ENCODE measurements at regions not wholly inside any gene's neighbourhood (a gene's known extent, or its start where the extent isn't known, plus 50 kb on each side); places are given as distances from the start of the nearest gene placed in this dataset.

- TF ChIP-seq CTCF (conservative IDR thresholded peaks at IDR 0.05; ENCODE audit: low read depth, low read length): no peak
- TF ChIP-seq EZH2 (IDR thresholded peaks at IDR 0.05; ENCODE audit: low read length, unreplicated experiment): no peak
Observed at GRCh38 chr10:90350122-90350521, 507.7 kb downstream of the HTR7 start.
